HepG2 (cell line): ENCODE measurements at regions not wholly inside any gene's neighbourhood (a gene's known extent, or its start where the extent isn't known, plus 50 kb on each side); places are given as distances from the start of the nearest gene placed in this dataset.

Source experiments
- ATAC-seq: fragments of 200-7000 bp; cut with Tn5 transposase; 3 replicates; pipeline ENCODE4 v1.9.1; 2020; ENCODE audit warnings: mild to moderate bottlenecking, moderate library complexity
- BruUV-seq: library from RNA; stranded (reverse); fragments of 400-500 nt; replicated peaks from 2 replicates; lab custom pipeline; 2021; lab: Mats Ljungman, UMichigan
- CTCF ChIA-PET: fragments of 300-600 bp; formaldehyde crosslinking; extraction: SDS; loops from one replicate; lab custom pipeline; 2021; ENCODE audit warnings: low total read pairs, inconsistent platforms, low intra/inter-chr PET ratio; lab: Yijun Ruan, JAX
- POLR2A ChIA-PET: fragments of 350-600 bp; sonication (Branson Sonifier 250); formaldehyde crosslinking; loops from one replicate; lab custom pipeline; 2020; ENCODE audit warnings: antibody characterized with exemption, inconsistent platforms; lab: Yijun Ruan, JAX
- DNase-seq: peaks from one replicate; pipeline ENCODE4 v3.0.0-alpha.2; 2015; ENCODE audit warnings: low spot score
- FAIRE-seq: peaks from 3 replicates; lab custom pipeline; 2011; peaks lifted over from hg19 to GRCh38; lab: Jason Lieb, UNC
- H2AFZ ChIP-seq: one replicate; pipeline ENCODE4 v1.6.1; 2011; ENCODE audit warnings: low read length, inconsistent platforms
- H3K27ac ChIP-seq: fragments of 300-600 bp; 3 replicates; pipeline ENCODE4 v1.8.0; 2011; ENCODE audit warnings: mixed run types, mild to moderate bottlenecking, mixed read lengths, low read length, inconsistent platforms; ENCODE audit not compliant: insufficient read depth; ENCODE audit errors: extremely low read length
- H3K27me3 ChIP-seq, 2 experiments: fragments of 200-600 bp in 1 of 2; 2 replicates in 1 of 2; 3 replicates in 1 of 2; pipeline versions ENCODE4 v1.6.0 to v1.8.0; 2011; ENCODE audit warnings: low read length in 2 of 2, mild to moderate bottlenecking in 2 of 2, moderate library complexity in 2 of 2, inconsistent platforms in 1 of 2; ENCODE audit not compliant: insufficient read depth in 2 of 2, control insufficient read depth in 1 of 2
- H3K36me3 ChIP-seq, 2 experiments: fragments of 200-600 bp in 1 of 2; replicated peaks in 1 of 2; 2 replicates in 1 of 2; 3 replicates in 1 of 2; pipeline versions ENCODE4 v1.5.1 to v1.8.0; 2011; ENCODE audit warnings: low read length in 2 of 2, inconsistent platforms in 1 of 2; ENCODE audit not compliant: insufficient read depth in 2 of 2, control insufficient read depth in 1 of 2
- H3K4me1 ChIP-seq: 2 replicates; pipeline ENCODE4 v1.5.1; 2012; ENCODE audit warnings: low read length, inconsistent platforms; ENCODE audit not compliant: insufficient read depth
- H3K4me2 ChIP-seq: 2 replicates; pipeline ENCODE4 v1.6.0; 2011; ENCODE audit warnings: low read depth, low read length, inconsistent platforms
- H3K4me3 ChIP-seq, 3 experiments: fragments of 200-600 bp in 1 of 3; sonication (generic), shearing (Covaris generic) in 1 of 3; replicated peaks in 1 of 3; 2 replicates each; pipeline ENCODE4 v1.5.1; 2011 to 2016; ENCODE audit warnings: low read length in 3 of 3, inconsistent platforms in 2 of 3, low read depth in 2 of 3, mild to moderate bottlenecking in 2 of 3, control low read depth in 1 of 3, mixed read lengths in 1 of 3; ENCODE audit not compliant: insufficient read depth in 1 of 3
- H3K79me2 ChIP-seq: one replicate; pipeline ENCODE4 v1.6.1; 2011; ENCODE audit warnings: low read length, inconsistent platforms; ENCODE audit not compliant: insufficient read depth
- H3K9ac ChIP-seq: 2 replicates; pipeline ENCODE4 v1.6.0; 2011; ENCODE audit warnings: mild to moderate bottlenecking, low read depth, low read length, inconsistent platforms; ENCODE audit not compliant: insufficient read depth
- H3K9me3 ChIP-seq: 2 replicates; pipeline ENCODE4 v1.5.1; 2012; ENCODE audit warnings: mild to moderate bottlenecking, low read length
- H4K20me1 ChIP-seq: 2 replicates; pipeline ENCODE4 v1.6.0; 2011; ENCODE audit warnings: inconsistent platforms, mild to moderate bottlenecking, low read length, moderate library complexity; ENCODE audit not compliant: insufficient read depth
- CBX1 ChIP-seq: IDR thresholded peaks from one replicate; pipeline ENCODE4 v1.6.1; 2016; ENCODE audit warnings: antibody characterized with exemption, low read depth
- CREB3 ChIP-seq: sonication (generic); formaldehyde crosslinking; IDR thresholded peaks from 2 replicates; pipeline ENCODE4 v1.5.0; 2020; ENCODE audit warnings: missing genetic modification reagents
- EZH2 ChIP-seq: conservative IDR thresholded peaks from 2 replicates; pipeline ENCODE4 v1.6.1; 2012; ENCODE audit warnings: mild to moderate bottlenecking, low read depth, low read length, moderate library complexity
- FIP1L1 ChIP-seq: fragments of 200-400 bp; formaldehyde crosslinking; IDR thresholded peaks from 2 replicates; pipeline ENCODE4 v1.6.1; 2018; ENCODE audit warnings: low read depth, mild to moderate bottlenecking, low read length, moderate library complexity, borderline replicate concordance; ENCODE audit not compliant: insufficient read depth
- HMGA1 ChIP-seq: sonication (generic); formaldehyde crosslinking; conservative IDR thresholded peaks from 2 replicates; pipeline ENCODE4 v1.4.0; 2020; ENCODE audit warnings: missing genetic modification reagents
- IRX3 ChIP-seq: sonication (generic); formaldehyde crosslinking; IDR thresholded peaks from 2 replicates; pipeline ENCODE4 v1.8.1; 2023; ENCODE audit warnings: mild to moderate bottlenecking, low read depth, missing genetic modification reagents, borderline replicate concordance
- REST ChIP-seq, 2 experiments: IDR thresholded peaks; 2 replicates each; pipeline ENCODE4 v1.6.1; 2011 to 2012; ENCODE audit warnings: low read length in 2 of 2, borderline replicate concordance in 1 of 2, low read depth in 1 of 2, mild to moderate bottlenecking in 1 of 2, moderate library complexity in 1 of 2
- ZBTB34 ChIP-seq: sonication (generic); formaldehyde crosslinking; IDR thresholded peaks from 2 replicates; pipeline ENCODE4 v1.8.0; 2022; ENCODE audit warnings: mild to moderate bottlenecking, missing genetic modification reagents
- ZHX2 ChIP-seq, 2 experiments: sonication (generic) in 1 of 2; formaldehyde crosslinking in 1 of 2; IDR thresholded peaks; 2 replicates each; pipeline versions ENCODE4 v1.6.1 to v1.9.0; 2014 to 2022; ENCODE audit warnings: antibody characterized with exemption in 1 of 2, borderline replicate concordance in 1 of 2, inconsistent platforms in 1 of 2, low read depth in 1 of 2, missing genetic modification reagents in 1 of 2
- ZNF749 ChIP-seq: sonication (generic); formaldehyde crosslinking; IDR thresholded peaks from 2 replicates; pipeline ENCODE4 v1.8.0; 2022; ENCODE audit warnings: mild to moderate bottlenecking, missing genetic modification reagents, moderate library complexity, borderline replicate concordance
- WGBS: methylation state at CpG from one replicate; pipeline ENCODE4 v1.1.6; 2017; ENCODE audit warnings: low lambda C conversion rate; 5-methylcytosine and 5-hydroxymethylcytosine counted together
- in situ Hi-C: cut with HindIII; loops from 2 replicates; pipeline ENCODE4 v1.10.0; 2017; ENCODE audit warnings: low pct_unique_long_range_greater_than_20kb; ENCODE audit not compliant: extremely low pct_ligation_motif_present
- intact Hi-C: fragments of 100-400 bp; cut with micrococcal nuclease; formaldehyde crosslinking; loops from one replicate; pipeline ENCODE4 v1.10.0; 2022; ENCODE audit not compliant: unreplicated experiment

GRCh38 chr11:11217929-11218628 is 135.0 kb downstream of the CSNK2A3 start:
- Histone ChIP-seq H3K36me3 (no peaks in the 10 kb centered on the region), H3K9ac (no peak overlapping the region), H3K79me2 (no peaks in the 10 kb centered on the region), H4K20me1 (no peaks in the 10 kb centered on the region), H3K9me3 (no peaks in the 10 kb centered on the region), H2AFZ (no peak overlapping the region), H3K4me2 (no peak overlapping the region), H3K4me3 (no peak overlapping the region), H3K27ac (no peak overlapping the region), H3K4me1 (no peaks in the 10 kb centered on the region), H3K27me3 (peaks cover 0 to 9% of the 10 kb centered on the region in 2 experiments; a peak in 3 of 5 replicates)
- intact Hi-C loops (no loop called here), in situ Hi-C loops (no loop called here)
- FAIRE-seq (no peak), ATAC-seq (no peak), DNase-seq (no peak)
- BruUV-seq, result no TSS peak
- WGBS, result 29% methylated on average over 5 of the region's 5 CpGs
- CTCF ChIA-PET, result no interaction called here
- POLR2A ChIA-PET, result no interaction called here
- no peak for TF ChIP-seq REST (IDR thresholded peaks at IDR 0.05; ENCODE audit: borderline replicate concordance in 1 of 2, low read depth in 1 of 2, low read length in 2 of 2)
- no peak for TF ChIP-seq EZH2
- no peak for TF ChIP-seq ZNF749 (CRISPR knock-in tag)
- TF ChIP-seq ZHX2 (IDR thresholded peaks at IDR 0.05; ENCODE audit: low read depth), result no peak
- no peak for TF ChIP-seq ZHX2 (CRISPR knock-in tag; IDR thresholded peaks at IDR 0.05; ENCODE audit: borderline replicate concordance)
- TF ChIP-seq CREB3 (CRISPR knock-in tag), result no peak
- TF ChIP-seq IRX3 (CRISPR knock-in tag), result no peak
- no peak for TF ChIP-seq HMGA1 (CRISPR knock-in tag)
- TF ChIP-seq CBX1, result no peak
- TF ChIP-seq ZBTB34 (CRISPR knock-in tag), result no peak
- no peak for TF ChIP-seq FIP1L1
